ENCODE measurements at regions not wholly inside any gene's neighbourhood (a gene's known extent, or its start where the extent isn't known, plus 50 kb on each side); places are given as distances from the start of the nearest gene placed in this dataset.

DNA sequence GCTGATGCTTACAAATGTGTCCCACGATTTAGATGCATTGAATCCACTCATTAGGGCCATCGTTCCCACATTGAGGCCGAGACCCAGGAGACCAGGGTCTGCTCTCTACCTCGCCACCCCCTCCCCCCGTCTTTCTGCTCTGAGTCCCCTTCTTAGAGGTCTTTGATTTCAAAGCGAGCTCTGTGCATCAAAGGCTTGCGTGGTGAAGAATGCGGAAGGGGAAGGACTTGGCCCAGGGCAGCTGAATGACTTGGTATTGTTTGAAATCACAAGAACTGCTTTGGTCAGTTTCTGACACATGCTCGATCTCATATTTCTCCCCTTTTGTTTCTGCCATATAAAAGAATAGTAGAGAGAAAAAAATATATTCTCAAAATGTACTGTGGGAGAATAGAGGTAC lies 78.3 kb upstream of the IRX1 start:
- ChIA-PET CTCF (no interaction called here), POLR2A (ENCODE audit: low non-redundant PET) (no interaction called here)
- TF ChIP-seq, protein P1, sequence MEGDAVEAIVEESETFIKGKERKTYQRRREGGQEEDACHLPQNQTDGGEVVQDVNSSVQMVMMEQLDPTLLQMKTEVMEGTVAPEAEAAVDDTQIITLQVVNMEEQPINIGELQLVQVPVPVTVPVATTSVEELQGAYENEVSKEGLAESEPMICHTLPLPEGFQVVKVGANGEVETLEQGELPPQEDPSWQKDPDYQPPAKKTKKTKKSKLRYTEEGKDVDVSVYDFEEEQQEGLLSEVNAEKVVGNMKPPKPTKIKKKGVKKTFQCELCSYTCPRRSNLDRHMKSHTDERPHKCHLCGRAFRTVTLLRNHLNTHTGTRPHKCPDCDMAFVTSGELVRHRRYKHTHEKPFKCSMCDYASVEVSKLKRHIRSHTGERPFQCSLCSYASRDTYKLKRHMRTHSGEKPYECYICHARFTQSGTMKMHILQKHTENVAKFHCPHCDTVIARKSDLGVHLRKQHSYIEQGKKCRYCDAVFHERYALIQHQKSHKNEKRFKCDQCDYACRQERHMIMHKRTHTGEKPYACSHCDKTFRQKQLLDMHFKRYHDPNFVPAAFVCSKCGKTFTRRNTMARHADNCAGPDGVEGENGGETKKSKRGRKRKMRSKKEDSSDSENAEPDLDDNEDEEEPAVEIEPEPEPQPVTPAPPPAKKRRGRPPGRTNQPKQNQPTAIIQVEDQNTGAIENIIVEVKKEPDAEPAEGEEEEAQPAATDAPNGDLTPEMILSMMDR (conservative IDR thresholded peaks at IDR 0.05; ENCODE audit: low read depth) = no peak
- DNase-seq (ENCODE audit: low spot score) = no peak
- H3K27ac ChIP-seq = no peak overlapping the region

DNA sequence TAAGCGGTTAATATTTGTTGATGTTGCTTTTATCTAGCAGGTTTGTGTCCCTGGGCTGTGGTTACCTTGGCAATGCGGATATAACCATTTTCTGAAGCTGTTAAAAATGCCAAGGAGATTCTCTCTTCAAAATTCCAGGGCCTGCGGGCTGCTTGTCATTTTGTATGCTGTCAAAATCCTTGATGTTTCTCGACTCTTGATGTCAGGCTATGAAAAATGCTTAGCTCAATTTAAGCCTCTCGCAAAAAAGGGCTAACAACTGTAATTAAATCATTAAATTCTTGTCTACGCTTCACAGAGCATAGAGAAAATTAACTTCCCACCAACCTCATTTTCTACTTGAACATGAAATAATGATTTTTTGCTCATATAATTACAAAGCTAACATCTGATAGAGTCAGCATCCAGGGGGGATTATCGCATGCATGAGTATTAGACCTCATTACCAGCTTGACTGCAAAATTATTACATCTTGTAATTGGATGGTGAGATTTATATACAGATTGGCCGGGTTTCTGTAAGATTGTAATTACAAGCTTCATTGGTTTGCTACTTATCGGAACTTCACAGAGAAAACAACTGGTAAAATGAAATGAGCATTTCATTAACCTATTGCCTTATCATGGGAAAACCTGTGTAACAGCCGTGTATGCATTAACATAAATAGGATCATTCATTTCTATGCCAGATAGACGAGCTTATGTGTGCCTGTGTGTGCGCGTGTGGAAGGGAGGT lies 83.1 kb upstream of the IRX1 start:
- ChIA-PET CTCF (no interaction called here), POLR2A (ENCODE audit: low non-redundant PET) (no interaction called here)
- DNase-seq (ENCODE audit: low spot score) = no peak
- H3K27ac ChIP-seq = no peak overlapping the region
- TF ChIP-seq, protein P1 (conservative IDR thresholded peaks at IDR 0.05; ENCODE audit: low read depth) = no peak

DNA sequence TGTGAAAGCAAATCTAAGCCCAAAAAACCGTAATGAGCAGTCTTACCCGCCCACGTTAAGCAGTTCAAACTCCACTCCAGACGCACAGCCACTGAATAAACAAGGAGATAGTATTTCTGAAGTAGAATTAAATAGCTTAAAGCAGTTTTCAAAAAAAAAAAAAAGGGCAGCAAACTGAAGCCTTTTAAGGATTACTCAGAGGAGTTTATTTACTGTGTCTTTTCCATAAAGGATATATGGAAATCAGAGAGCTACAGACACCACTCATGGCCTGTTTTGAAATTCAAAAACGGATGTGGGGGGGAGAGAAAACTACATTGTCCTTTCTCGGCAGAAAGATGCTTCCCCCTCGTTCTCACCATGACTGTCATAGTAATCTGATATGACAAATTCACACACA lies 83.7 kb upstream of the IRX1 start:
- TF ChIP-seq, protein P1 (conservative IDR thresholded peaks at IDR 0.05; ENCODE audit: low read depth) = no peak
- no peak for DNase-seq (ENCODE audit: low spot score)
- CTCF ChIA-PET = no interaction called here
- H3K27ac ChIP-seq = no peak overlapping the region
- POLR2A ChIA-PET (ENCODE audit: low non-redundant PET) = no interaction called here

DNA sequence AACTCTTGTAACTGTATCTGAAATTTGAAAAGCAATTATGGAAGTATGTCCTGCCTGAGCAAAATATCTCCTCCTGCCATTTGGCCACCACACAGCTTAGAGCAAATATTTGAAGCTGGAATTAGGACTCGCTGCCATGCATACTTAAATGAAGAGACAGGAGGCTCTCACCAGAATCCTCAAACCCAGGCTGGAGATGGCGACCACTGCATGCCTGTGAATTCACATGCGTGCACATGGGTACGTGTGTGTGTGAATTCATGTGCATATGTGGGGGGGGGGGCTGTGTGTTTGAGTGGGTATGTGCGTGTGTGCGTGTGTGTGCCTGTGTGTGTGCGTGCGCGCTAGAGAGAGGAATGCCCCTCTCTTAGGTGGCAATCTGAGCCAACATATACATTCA lies 84.1 kb upstream of the IRX1 start:
- no peak for DNase-seq (ENCODE audit: low spot score)
- ChIA-PET CTCF (no interaction called here), POLR2A (ENCODE audit: low non-redundant PET) (no interaction called here)
- TF ChIP-seq, protein P1 (conservative IDR thresholded peaks at IDR 0.05; ENCODE audit: low read depth) = no peak
- no peak overlapping the region for H3K27ac ChIP-seq

DNA sequence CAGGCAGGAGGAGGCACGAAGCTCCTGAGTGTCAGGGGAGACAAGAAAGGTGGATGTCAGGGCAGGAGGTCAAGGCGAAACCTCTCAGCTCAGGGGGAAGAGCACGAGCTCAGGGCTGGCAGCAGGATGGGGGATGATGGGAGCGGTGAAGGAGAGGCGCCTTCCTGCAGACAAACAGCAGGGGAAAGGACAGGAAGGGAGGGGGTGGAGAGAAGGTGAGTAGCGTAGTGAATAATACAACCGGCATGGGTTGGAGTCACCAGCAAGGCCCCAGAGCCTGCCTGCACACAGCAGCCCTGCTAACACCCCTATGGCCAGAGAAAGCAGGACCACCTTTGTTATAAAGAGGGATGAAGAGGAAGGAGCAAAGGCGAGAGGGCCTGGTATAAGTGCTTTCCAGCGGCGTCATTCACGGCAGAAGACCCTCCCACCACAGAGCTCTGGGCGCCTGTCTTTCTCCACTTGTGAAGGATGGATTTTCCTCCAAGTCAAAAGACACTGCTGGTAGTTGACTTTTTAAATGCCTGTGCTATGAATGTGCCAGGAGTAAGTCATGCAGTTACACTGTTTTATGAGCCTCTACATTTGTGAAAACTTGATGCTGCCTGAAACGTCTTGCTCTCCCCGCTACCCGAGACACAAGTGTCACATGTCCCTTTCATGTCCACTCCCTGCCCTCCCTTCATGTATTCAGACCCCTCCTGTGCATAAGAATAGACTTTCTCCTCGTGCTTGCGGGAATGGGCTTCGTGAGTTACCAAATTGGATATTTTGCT lies 84.8 kb upstream of the IRX1 start:
- H3K27ac ChIP-seq = no peak overlapping the region
- POLR2A ChIA-PET (ENCODE audit: low non-redundant PET) = no interaction called here
- no peak for DNase-seq (ENCODE audit: low spot score)
- TF ChIP-seq, protein P1 (conservative IDR thresholded peaks at IDR 0.05; ENCODE audit: low read depth) = no peak
- CTCF ChIA-PET = no interaction called here

DNA sequence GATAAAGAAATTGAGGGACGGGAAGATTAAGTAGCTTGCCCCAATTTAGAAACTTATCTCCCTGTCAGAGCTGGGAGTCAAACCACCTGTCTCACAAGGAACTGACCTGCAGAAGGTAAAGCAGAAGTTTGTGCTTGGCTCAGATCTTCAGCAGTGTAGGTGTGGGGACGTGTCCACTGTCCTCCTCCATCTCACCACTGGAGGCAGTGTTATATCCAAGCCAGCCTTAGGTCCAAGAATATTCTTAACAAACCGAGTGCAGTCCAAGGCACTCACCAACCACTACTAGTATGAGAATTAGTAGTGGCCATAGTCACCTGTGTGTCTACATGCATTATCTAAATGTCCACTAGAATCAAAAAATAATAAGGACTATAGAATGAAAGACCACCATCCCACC lies 86.3 kb upstream of the IRX1 start:
- TF ChIP-seq, protein P1 (conservative IDR thresholded peaks at IDR 0.05; ENCODE audit: low read depth) = peak; percentile 20; the same call in 1 of the 2 replicates
- H3K27ac ChIP-seq = no peak overlapping the region
- CTCF ChIA-PET = interaction anchor here (0.6 kb wide), 1 partner anchor 181 kb away, joined by 3 read pairs; no protein-coding TSS in a partner anchor
- no peak for DNase-seq (ENCODE audit: low spot score)
- POLR2A ChIA-PET (ENCODE audit: low non-redundant PET) = no interaction called here
